ENCODE measurements at regions not wholly inside any gene's neighbourhood (a gene's known extent, or its start where the extent isn't known, plus 50 kb on each side); places are given as distances from the start of the nearest gene placed in this dataset.

GRCh38 chr3:168617658-168618057 is 521.9 kb upstream of the GOLIM4 start (continued):
- no peak for TF ChIP-seq SNAPC4 (CRISPR knock-in tag; IDR thresholded peaks at IDR 0.05)
- no peak for TF ChIP-seq MTF2 (CRISPR knock-in tag; IDR thresholded peaks at IDR 0.05; ENCODE audit: borderline replicate concordance)
- TF ChIP-seq FOXC1 (CRISPR knock-in tag; IDR thresholded peaks at IDR 0.05; ENCODE audit: borderline replicate concordance), result no peak
- no peak for TF ChIP-seq ZHX2 (IDR thresholded peaks at IDR 0.05; ENCODE audit: low read depth)
- TF ChIP-seq ZHX2 (CRISPR knock-in tag; IDR thresholded peaks at IDR 0.05; ENCODE audit: borderline replicate concordance), result no peak
- TF ChIP-seq ZNF124 (CRISPR knock-in tag; IDR thresholded peaks at IDR 0.05), result no peak
